HCT116 (cell line): ENCODE measurements at regions not wholly inside any gene's neighbourhood (a gene's known extent, or its start where the extent isn't known, plus 50 kb on each side); places are given as distances from the start of the nearest gene placed in this dataset.

ENCODE experiments used
- CBX3 ChIP-seq: IDR thresholded peaks from 2 replicates; pipeline ENCODE4 v1.6.1; 2012; ENCODE audit warnings: low read depth
- EZH2 ChIP-seq: fragments of 200-600 bp; sonication (generic); IDR thresholded peaks from 2 replicates; pipeline ENCODE4 v1.6.1; 2017; ENCODE audit warnings: antibody characterized with exemption, mixed run types
- EZH2phosphoT487 ChIP-seq: fragments of 200-600 bp; IDR thresholded peaks from 2 replicates; pipeline ENCODE4 v1.6.1; 2018; ENCODE audit warnings: antibody characterized with exemption, borderline replicate concordance
- JUND ChIP-seq: IDR thresholded peaks from 2 replicates; pipeline ENCODE4 v1.6.1; 2012
- POLR2A ChIP-seq: IDR thresholded peaks from 2 replicates; pipeline ENCODE4 v1.7.0; 2011; ENCODE audit warnings: borderline replicate concordance; ENCODE audit not compliant: insufficient read depth, insufficient read length; ENCODE audit errors: extremely low read depth
- POLR2AphosphoS5 ChIP-seq: IDR thresholded peaks from 2 replicates; pipeline ENCODE4 v1.6.1; 2011; ENCODE audit warnings: mild to moderate bottlenecking, low read depth, low read length, moderate library complexity
- RAD21 ChIP-seq: IDR thresholded peaks from 2 replicates; pipeline ENCODE4 v1.6.1; 2012; ENCODE audit warnings: low read depth, mild to moderate bottlenecking
- SIN3A ChIP-seq: IDR thresholded peaks from 2 replicates; pipeline ENCODE4 v1.6.1; 2012; ENCODE audit warnings: low read depth
- TCF7L2 ChIP-seq: IDR thresholded peaks from 2 replicates; pipeline ENCODE4 v1.7.0; 2011; ENCODE audit warnings: borderline replicate concordance, inconsistent platforms; ENCODE audit not compliant: insufficient read depth, insufficient read length; ENCODE audit errors: extremely low read depth
- YY1 ChIP-seq: IDR thresholded peaks from 2 replicates; pipeline ENCODE4 v1.6.1; 2011; ENCODE audit warnings: low read length, low read depth, moderate library complexity, mild to moderate bottlenecking; ENCODE audit not compliant: insufficient replicate concordance; ENCODE audit errors: extremely low read depth
- ZNF274 ChIP-seq: fragments of 200-500 bp; sonication (Bioruptor generic); IDR thresholded peaks from 2 replicates; pipeline ENCODE4 v1.6.1; 2014; ENCODE audit warnings: mild to moderate bottlenecking, low read depth, low read length, inconsistent platforms
- TF ChIP-seq, protein P1 (sequence below), 3 experiments: fragments of 200-600 bp in 1 of 3; sonication (generic) in 1 of 3; IDR thresholded peaks in 2 of 3; conservative IDR thresholded peaks in 1 of 3; 2 replicates each; pipeline ENCODE4 v1.5.1; 2012 to 2017; ENCODE audit warnings: low read depth in 2 of 3, low read length in 2 of 3, antibody characterized with exemption in 1 of 3, borderline replicate concordance in 1 of 3, control low read depth in 1 of 3, mild to moderate bottlenecking in 1 of 3, mixed read lengths in 1 of 3, mixed run types in 1 of 3, moderate library complexity in 1 of 3; ENCODE audit not compliant: insufficient read depth in 1 of 3
- TF ChIP-seq, protein P2 (sequence below): IDR thresholded peaks from 2 replicates; pipeline ENCODE4 v1.6.1; 2012; ENCODE audit warnings: low read depth
- TF ChIP-seq, protein P3 (sequence below): IDR thresholded peaks from 2 replicates; pipeline ENCODE4 v1.6.1; 2011; ENCODE audit warnings: mild to moderate bottlenecking, low read length, moderate library complexity; ENCODE audit not compliant: insufficient replicate concordance; ENCODE audit errors: extremely low read depth

DNA sequence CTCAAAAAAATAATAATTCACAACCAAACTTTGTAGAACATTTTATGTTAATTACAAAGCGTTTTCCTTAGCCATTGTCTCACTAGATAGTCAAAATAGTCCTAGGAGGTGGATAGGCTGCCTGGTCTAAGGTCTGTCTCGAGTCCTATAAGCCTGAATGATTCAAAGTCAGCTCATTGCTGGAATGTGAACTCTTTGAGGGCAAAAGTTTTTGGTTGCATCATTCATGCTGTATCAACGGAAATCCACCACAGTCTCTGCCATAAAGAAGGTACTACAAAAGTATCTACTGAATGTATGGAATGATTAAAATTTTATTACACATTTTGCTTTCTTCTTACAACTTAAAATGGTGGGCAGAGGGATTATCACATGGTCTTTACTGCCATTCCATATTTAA lies 387.3 kb upstream of the RARB start:
- no peak for TF ChIP-seq YY1
- TF ChIP-seq, protein P1, sequence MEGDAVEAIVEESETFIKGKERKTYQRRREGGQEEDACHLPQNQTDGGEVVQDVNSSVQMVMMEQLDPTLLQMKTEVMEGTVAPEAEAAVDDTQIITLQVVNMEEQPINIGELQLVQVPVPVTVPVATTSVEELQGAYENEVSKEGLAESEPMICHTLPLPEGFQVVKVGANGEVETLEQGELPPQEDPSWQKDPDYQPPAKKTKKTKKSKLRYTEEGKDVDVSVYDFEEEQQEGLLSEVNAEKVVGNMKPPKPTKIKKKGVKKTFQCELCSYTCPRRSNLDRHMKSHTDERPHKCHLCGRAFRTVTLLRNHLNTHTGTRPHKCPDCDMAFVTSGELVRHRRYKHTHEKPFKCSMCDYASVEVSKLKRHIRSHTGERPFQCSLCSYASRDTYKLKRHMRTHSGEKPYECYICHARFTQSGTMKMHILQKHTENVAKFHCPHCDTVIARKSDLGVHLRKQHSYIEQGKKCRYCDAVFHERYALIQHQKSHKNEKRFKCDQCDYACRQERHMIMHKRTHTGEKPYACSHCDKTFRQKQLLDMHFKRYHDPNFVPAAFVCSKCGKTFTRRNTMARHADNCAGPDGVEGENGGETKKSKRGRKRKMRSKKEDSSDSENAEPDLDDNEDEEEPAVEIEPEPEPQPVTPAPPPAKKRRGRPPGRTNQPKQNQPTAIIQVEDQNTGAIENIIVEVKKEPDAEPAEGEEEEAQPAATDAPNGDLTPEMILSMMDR (IDR thresholded peaks at IDR 0.05 in 2 of 3, conservative IDR thresholded peaks at IDR 0.05 in 1 of 3; ENCODE audit: borderline replicate concordance in 1 of 3, insufficient read depth in 1 of 3, low read depth in 2 of 3, low read length in 2 of 3): no peak
- TF ChIP-seq EZH2: no peak
- TF ChIP-seq ZNF274: no peak
- TF ChIP-seq, protein P2, sequence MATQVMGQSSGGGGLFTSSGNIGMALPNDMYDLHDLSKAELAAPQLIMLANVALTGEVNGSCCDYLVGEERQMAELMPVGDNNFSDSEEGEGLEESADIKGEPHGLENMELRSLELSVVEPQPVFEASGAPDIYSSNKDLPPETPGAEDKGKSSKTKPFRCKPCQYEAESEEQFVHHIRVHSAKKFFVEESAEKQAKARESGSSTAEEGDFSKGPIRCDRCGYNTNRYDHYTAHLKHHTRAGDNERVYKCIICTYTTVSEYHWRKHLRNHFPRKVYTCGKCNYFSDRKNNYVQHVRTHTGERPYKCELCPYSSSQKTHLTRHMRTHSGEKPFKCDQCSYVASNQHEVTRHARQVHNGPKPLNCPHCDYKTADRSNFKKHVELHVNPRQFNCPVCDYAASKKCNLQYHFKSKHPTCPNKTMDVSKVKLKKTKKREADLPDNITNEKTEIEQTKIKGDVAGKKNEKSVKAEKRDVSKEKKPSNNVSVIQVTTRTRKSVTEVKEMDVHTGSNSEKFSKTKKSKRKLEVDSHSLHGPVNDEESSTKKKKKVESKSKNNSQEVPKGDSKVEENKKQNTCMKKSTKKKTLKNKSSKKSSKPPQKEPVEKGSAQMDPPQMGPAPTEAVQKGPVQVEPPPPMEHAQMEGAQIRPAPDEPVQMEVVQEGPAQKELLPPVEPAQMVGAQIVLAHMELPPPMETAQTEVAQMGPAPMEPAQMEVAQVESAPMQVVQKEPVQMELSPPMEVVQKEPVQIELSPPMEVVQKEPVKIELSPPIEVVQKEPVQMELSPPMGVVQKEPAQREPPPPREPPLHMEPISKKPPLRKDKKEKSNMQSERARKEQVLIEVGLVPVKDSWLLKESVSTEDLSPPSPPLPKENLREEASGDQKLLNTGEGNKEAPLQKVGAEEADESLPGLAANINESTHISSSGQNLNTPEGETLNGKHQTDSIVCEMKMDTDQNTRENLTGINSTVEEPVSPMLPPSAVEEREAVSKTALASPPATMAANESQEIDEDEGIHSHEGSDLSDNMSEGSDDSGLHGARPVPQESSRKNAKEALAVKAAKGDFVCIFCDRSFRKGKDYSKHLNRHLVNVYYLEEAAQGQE: no peak
- TF ChIP-seq CBX3: no peak
- TF ChIP-seq POLR2A: no peak
- no peak for TF ChIP-seq JUND
- TF ChIP-seq, protein P3, sequence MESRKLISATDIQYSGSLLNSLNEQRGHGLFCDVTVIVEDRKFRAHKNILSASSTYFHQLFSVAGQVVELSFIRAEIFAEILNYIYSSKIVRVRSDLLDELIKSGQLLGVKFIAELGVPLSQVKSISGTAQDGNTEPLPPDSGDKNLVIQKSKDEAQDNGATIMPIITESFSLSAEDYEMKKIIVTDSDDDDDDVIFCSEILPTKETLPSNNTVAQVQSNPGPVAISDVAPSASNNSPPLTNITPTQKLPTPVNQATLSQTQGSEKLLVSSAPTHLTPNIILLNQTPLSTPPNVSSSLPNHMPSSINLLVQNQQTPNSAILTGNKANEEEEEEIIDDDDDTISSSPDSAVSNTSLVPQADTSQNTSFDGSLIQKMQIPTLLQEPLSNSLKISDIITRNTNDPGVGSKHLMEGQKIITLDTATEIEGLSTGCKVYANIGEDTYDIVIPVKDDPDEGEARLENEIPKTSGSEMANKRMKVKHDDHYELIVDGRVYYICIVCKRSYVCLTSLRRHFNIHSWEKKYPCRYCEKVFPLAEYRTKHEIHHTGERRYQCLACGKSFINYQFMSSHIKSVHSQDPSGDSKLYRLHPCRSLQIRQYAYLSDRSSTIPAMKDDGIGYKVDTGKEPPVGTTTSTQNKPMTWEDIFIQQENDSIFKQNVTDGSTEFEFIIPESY: no peak
- no peak for TF ChIP-seq POLR2AphosphoS5
- TF ChIP-seq RAD21: no peak
- no peak for TF ChIP-seq SIN3A
- TF ChIP-seq EZH2phosphoT487: no peak
- no peak for TF ChIP-seq TCF7L2
